Mesenchymal stem cell (in vitro differentiated cells and primary cell): ENCODE measurements at regions not wholly inside any gene's neighbourhood (a gene's known extent, or its start where the extent isn't known, plus 50 kb on each side); places are given as distances from the start of the nearest gene placed in this dataset.

Experiments used
- DNase-seq: peaks from one replicate; pipeline ENCODE4 v3.0.0-alpha.2; 2013
- H2AFZ ChIP-seq: one replicate; pipeline ENCODE4 v1.6.1; 2013; ENCODE audit warnings: low read depth, mild to moderate bottlenecking, control low read depth, inconsistent platforms, low read length, moderate library complexity
- H2AK5ac ChIP-seq: 2 replicates; pipeline ENCODE4 v1.6.1; 2013; ENCODE audit warnings: low read length, moderate library complexity, mild to moderate bottlenecking, inconsistent platforms; ENCODE audit not compliant: severe bottlenecking
- H2BK120ac ChIP-seq: one replicate; pipeline ENCODE4 v1.6.1; 2013; ENCODE audit warnings: low read depth, mild to moderate bottlenecking, inconsistent platforms, low read length, moderate library complexity
- H2BK12ac ChIP-seq, 2 experiments: one replicate each; pipeline ENCODE4 v1.6.1; 2013; ENCODE audit warnings: inconsistent platforms in 2 of 2, low read length in 2 of 2, mild to moderate bottlenecking in 2 of 2, moderate library complexity in 2 of 2, control low read depth in 1 of 2
- H2BK15ac ChIP-seq: one replicate; pipeline ENCODE4 v1.6.1; 2013; ENCODE audit warnings: mild to moderate bottlenecking, low read depth, inconsistent platforms; ENCODE audit not compliant: poor library complexity, severe bottlenecking
- H2BK5ac ChIP-seq: 2 replicates; pipeline ENCODE4 v1.6.1; 2013; ENCODE audit warnings: low read depth, mild to moderate bottlenecking, low read length, control low read depth, inconsistent platforms; ENCODE audit not compliant: poor library complexity, severe bottlenecking
- H3K14ac ChIP-seq, 2 experiments: one replicate each; pipeline ENCODE4 v1.6.1; 2013; ENCODE audit warnings: inconsistent platforms in 2 of 2, low read length in 2 of 2, control low read depth in 1 of 2, mild to moderate bottlenecking in 1 of 2, moderate library complexity in 1 of 2
- H3K18ac ChIP-seq, 2 experiments: one replicate each; pipeline ENCODE4 v1.6.1; 2013; ENCODE audit warnings: inconsistent platforms in 2 of 2, low read length in 2 of 2, control low read depth in 1 of 2, low read depth in 1 of 2, mild to moderate bottlenecking in 1 of 2
- H3K23ac ChIP-seq, 2 experiments: one replicate each; pipeline ENCODE4 v1.6.1; 2013; ENCODE audit warnings: inconsistent platforms in 2 of 2, low read length in 2 of 2, mild to moderate bottlenecking in 2 of 2, moderate library complexity in 2 of 2, control low read depth in 1 of 2
- H3K27ac ChIP-seq: 2 replicates; pipeline ENCODE4 v1.5.1; 2013; ENCODE audit warnings: mild to moderate bottlenecking, moderate library complexity, low read length, control low read depth, inconsistent platforms; ENCODE audit not compliant: poor library complexity, severe bottlenecking
- H3K27me3 ChIP-seq, 2 experiments: 2 replicates each; pipeline versions ENCODE4 v1.6.1 to v1.7.0; 2013; ENCODE audit warnings: low read length in 2 of 2, mild to moderate bottlenecking in 2 of 2, moderate library complexity in 2 of 2, control low read depth in 1 of 2, inconsistent platforms in 1 of 2; ENCODE audit not compliant: control insufficient read depth in 1 of 2, insufficient read depth in 1 of 2
- H3K36me3 ChIP-seq, 2 experiments: 2 replicates each; pipeline versions ENCODE4 v1.6.1 to v1.7.0; 2013; ENCODE audit warnings: low read length in 2 of 2, control low read depth in 1 of 2, inconsistent platforms in 1 of 2, low read depth in 1 of 2, mild to moderate bottlenecking in 1 of 2; ENCODE audit not compliant: insufficient read depth in 2 of 2, control insufficient read depth in 1 of 2
- H3K4ac ChIP-seq, 2 experiments: one replicate each; pipeline ENCODE4 v1.6.1; 2013; ENCODE audit warnings: inconsistent platforms in 2 of 2, low read length in 2 of 2, mild to moderate bottlenecking in 2 of 2, moderate library complexity in 2 of 2, control low read depth in 1 of 2, low read depth in 1 of 2
- H3K4me1 ChIP-seq: 2 replicates; pipeline ENCODE4 v1.6.1; 2013; ENCODE audit warnings: low read depth, low read length, control low read depth; ENCODE audit not compliant: control insufficient read depth, insufficient read depth
- H3K4me2 ChIP-seq: 2 replicates; pipeline ENCODE4 v1.6.1; 2013; ENCODE audit warnings: low read length, mild to moderate bottlenecking, inconsistent platforms; ENCODE audit not compliant: poor library complexity, severe bottlenecking
- H3K4me3 ChIP-seq, 2 experiments: 2 replicates each; pipeline versions ENCODE4 v1.5.1 to v1.7.0; 2013; ENCODE audit warnings: low read length in 2 of 2, mild to moderate bottlenecking in 2 of 2, control low read depth in 1 of 2, low read depth in 1 of 2; ENCODE audit not compliant: insufficient read depth in 1 of 2
- H3K79me1 ChIP-seq: replicated peaks from 2 replicates; pipeline ENCODE4 v1.6.1; 2013; ENCODE audit warnings: mild to moderate bottlenecking, control low read depth, low read length, inconsistent platforms; ENCODE audit not compliant: poor library complexity, severe bottlenecking
- H3K9ac ChIP-seq: 2 replicates; pipeline ENCODE4 v1.7.0; 2013; ENCODE audit warnings: mild to moderate bottlenecking, low read length, moderate library complexity
- H3K9me3 ChIP-seq: 2 replicates; pipeline ENCODE4 v1.7.0; 2013; ENCODE audit warnings: mild to moderate bottlenecking, low read length; ENCODE audit not compliant: control insufficient read depth
- H4K8ac ChIP-seq: one replicate; pipeline ENCODE4 v1.6.1; 2013; ENCODE audit warnings: inconsistent platforms, mild to moderate bottlenecking, low read length, moderate library complexity
- H4K91ac ChIP-seq: one replicate; pipeline ENCODE4 v1.6.1; 2013; ENCODE audit warnings: mild to moderate bottlenecking, low read length, inconsistent platforms
- WGBS: methylation state at CpG from one replicate; pipeline ENCODE4 v1.1.7; 2013; ENCODE audit warnings: mixed read lengths; 5-methylcytosine and 5-hydroxymethylcytosine counted together

DNA sequence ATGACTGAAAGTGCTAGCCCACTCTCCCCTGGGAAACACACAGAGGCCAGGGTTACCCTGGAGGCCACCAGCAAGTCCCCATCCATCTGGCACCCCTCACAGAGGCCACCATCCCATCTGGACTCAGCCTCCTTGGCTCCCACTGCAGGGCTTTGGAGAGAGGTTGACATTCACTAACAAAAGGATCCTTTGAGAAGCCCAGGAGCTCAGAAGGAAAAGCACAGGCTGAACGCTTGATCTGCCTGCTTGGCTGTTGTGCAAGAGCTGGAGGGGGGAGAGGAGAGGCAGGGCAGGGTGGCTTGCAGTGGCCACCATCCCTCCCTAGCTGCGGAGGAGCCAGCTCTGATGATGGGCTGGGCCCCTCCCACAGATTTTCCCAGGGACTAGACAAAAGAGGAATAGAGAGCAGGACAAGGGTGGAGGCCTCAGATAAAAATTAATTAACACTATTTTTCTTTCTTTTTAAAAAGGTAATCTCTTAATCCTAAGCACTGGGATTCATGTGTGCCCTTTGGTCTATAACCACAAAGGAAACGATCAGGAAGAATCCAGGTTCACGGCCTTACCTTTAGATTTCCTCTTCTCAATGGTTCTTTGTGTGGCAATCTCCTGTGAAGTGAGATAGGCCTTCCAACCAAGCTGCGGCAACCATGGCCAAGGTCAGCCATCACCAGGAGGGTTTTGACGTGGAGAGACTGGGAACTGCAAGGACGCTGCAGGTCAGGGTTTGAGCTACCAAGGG is 154.7 kb downstream of the BARX2 start:
- Histone ChIP-seq H3K9me3 (peaks cover 48% of the 10 kb centered on the region), H3K14ac (no peak overlapping the region), H2BK5ac (no peak overlapping the region), H2BK12ac (no peak overlapping the region), H3K4me2 (no peak overlapping the region), H3K4ac (no peak overlapping the region), H3K27ac (no peak overlapping the region), H3K4me3 (no peak overlapping the region), H2AK5ac (no peak overlapping the region), H3K79me1 (no peaks in the 10 kb centered on the region), H3K4me1 (no peaks in the 10 kb centered on the region), H3K9ac (no peak overlapping the region), H3K27me3 (no peaks in the 10 kb centered on the region), H3K36me3 (no peaks in the 10 kb centered on the region), H3K23ac (no peak overlapping the region), H3K18ac (no peak overlapping the region), H2BK120ac (no peak overlapping the region), H2AFZ (no peak overlapping the region), H4K91ac (no peak overlapping the region), H4K8ac (no peak overlapping the region), H2BK15ac (no peak overlapping the region)
- WGBS = 88% methylated on average over 6 of the region's 7 CpGs
- no peak for DNase-seq

DNA sequence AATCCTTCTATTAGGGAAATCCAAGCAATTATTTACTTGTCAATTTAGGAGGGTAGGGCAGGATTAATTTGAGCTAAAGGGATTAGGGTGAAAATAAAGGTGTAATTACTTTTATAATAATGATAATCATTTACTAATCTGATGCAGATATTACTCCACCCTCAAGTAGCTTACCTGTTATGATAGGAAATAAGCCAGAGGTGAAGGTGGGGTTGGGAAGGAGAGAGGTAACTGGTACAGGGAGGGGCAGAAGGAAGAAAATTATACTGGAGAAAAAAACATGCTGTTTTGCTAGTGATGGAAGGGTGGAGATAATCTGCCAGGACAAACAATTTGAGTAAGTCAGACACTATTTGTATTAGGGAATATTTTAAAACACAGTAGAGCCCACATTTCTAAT is 157.7 kb downstream of the BARX2 start:
- no peak for DNase-seq
- H3K9ac ChIP-seq = no peak overlapping the region
- H3K18ac ChIP-seq = no peak overlapping the region
- H3K27ac ChIP-seq = no peak overlapping the region
- H3K79me1 ChIP-seq = no peaks in the 10 kb centered on the region
- H2BK15ac ChIP-seq = no peak overlapping the region
- H3K14ac ChIP-seq = no peak overlapping the region
- H2AFZ ChIP-seq = no peak overlapping the region
- H2BK12ac ChIP-seq = no peak overlapping the region
- H3K27me3 ChIP-seq = no peaks in the 10 kb centered on the region
- no peak overlapping the region for H3K4me3 ChIP-seq
- H3K4me2 ChIP-seq = no peak overlapping the region
- no peak overlapping the region for H2BK5ac ChIP-seq
- H2BK120ac ChIP-seq = no peak overlapping the region
- H2AK5ac ChIP-seq = no peak overlapping the region
- H3K4me1 ChIP-seq = no peaks in the 10 kb centered on the region
- no peak overlapping the region for H4K91ac ChIP-seq
- H3K36me3 ChIP-seq = no peaks in the 10 kb centered on the region
- no peak overlapping the region for H3K4ac ChIP-seq
- peaks cover 65% of the 10 kb centered on the region for H3K9me3 ChIP-seq
- no peak overlapping the region for H4K8ac ChIP-seq
- H3K23ac ChIP-seq = no peak overlapping the region

DNA sequence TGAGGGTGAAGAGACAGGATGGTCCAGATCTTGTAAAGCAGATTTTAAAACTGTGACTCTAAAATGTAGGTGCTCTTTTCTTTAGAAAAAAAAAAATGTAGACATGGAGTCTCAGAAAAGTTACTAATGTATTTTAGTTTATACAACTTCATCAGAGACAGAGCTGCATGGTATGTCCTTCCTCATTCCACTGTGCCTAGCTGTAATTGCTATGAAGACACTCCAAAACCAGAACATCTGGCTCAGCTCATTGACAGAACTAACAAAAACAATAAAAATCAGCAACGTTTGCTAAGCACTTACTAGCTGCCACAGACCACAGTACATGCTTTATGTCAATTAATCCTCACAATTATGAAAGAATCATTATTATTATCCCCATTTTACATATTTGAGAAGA is 160.7 kb downstream of the BARX2 start:
- Histone ChIP-seq H2AFZ (no peak overlapping the region), H2BK5ac (no peak overlapping the region), H3K79me1 (no peaks in the 10 kb centered on the region), H3K9me3 (peaks cover 55% of the 10 kb centered on the region), H2BK15ac (no peak overlapping the region), H3K9ac (no peak overlapping the region), H3K36me3 (no peaks in the 10 kb centered on the region), H3K4me3 (no peak overlapping the region), H3K4ac (no peak overlapping the region), H3K4me1 (no peaks in the 10 kb centered on the region), H3K27ac (no peak overlapping the region), H2BK120ac (no peak overlapping the region), H2AK5ac (no peak overlapping the region), H3K18ac (no peak overlapping the region), H2BK12ac (no peak overlapping the region), H4K8ac (no peak overlapping the region), H3K4me2 (no peak overlapping the region), H3K14ac (no peak overlapping the region), H3K23ac (no peak overlapping the region), H4K91ac (no peak overlapping the region), H3K27me3 (no peaks in the 10 kb centered on the region)
- no peak for DNase-seq
- WGBS = 33% methylated on average over 1 of the region's 1 CpG

DNA sequence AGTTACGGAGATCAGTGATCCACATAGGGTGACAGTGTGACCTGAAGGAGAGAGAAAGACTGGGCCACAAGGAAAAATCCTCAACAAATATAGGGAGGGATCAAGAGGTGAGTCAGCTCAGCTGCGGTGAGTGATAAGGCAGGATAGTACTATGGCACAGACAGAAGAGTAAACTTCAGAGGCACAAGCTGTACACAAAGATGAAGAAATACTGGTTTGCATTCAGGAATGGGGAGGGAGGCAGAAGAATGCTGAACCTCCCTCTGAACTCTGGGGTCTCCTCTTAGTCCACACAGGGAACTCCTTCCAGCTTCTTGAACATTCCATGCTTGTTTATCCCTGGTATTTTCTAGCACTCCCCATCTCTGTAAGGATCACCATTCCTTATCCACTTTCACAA is 162.7 kb downstream of the BARX2 start:
- Histone ChIP-seq H3K4me1 (no peaks in the 10 kb centered on the region), H3K4ac (no peak overlapping the region), H3K79me1 (no peaks in the 10 kb centered on the region), H2BK12ac (no peak overlapping the region), H3K18ac (no peak overlapping the region), H3K9ac (no peak overlapping the region), H3K9me3 (peaks cover 39% of the 10 kb centered on the region), H3K14ac (no peak overlapping the region), H2BK15ac (no peak overlapping the region), H4K8ac (no peak overlapping the region), H3K23ac (no peak overlapping the region), H4K91ac (no peak overlapping the region), H2BK120ac (no peak overlapping the region), H3K27ac (no peak overlapping the region), H2AK5ac (no peak overlapping the region), H3K27me3 (no peaks in the 10 kb centered on the region), H3K4me2 (no peak overlapping the region), H2BK5ac (no peak overlapping the region), H3K4me3 (no peak overlapping the region), H2AFZ (no peak overlapping the region), H3K36me3 (no peaks in the 10 kb centered on the region)
- WGBS = 87% methylated on average over 2 of the region's 2 CpGs
- no peak for DNase-seq
